SK-N-MC (cell line): ENCODE measurements at regions not wholly inside any gene's neighbourhood (a gene's known extent, or its start where the extent isn't known, plus 50 kb on each side); places are given as distances from the start of the nearest gene placed in this dataset.
"Not testable (repeated sequence)": the region's sequence is repeated elsewhere in the genome, so short reads cannot be mapped to it uniquely, and the experiment has no call there.

Experiments used
- EZH2 ChIP-seq: fragments of 200-600 bp; sonication (generic); IDR thresholded peaks from one replicate; pipeline ENCODE4 v1.6.1; 2017; ENCODE audit warnings: antibody characterized with exemption
- FOXP2 ChIP-seq: optimal IDR thresholded peaks from 2 replicates; pipeline ENCODE3; 2011; ENCODE audit warnings: mild to moderate bottlenecking, moderate library complexity; ENCODE audit not compliant: insufficient read depth; ENCODE audit errors: extremely low read length, control extremely low read depth
- POLR2AphosphoS5 ChIP-seq: IDR thresholded peaks from 2 replicates; pipeline ENCODE4 v1.6.1; 2012; ENCODE audit warnings: mild to moderate bottlenecking, low read depth, low read length, borderline replicate concordance

DNA sequence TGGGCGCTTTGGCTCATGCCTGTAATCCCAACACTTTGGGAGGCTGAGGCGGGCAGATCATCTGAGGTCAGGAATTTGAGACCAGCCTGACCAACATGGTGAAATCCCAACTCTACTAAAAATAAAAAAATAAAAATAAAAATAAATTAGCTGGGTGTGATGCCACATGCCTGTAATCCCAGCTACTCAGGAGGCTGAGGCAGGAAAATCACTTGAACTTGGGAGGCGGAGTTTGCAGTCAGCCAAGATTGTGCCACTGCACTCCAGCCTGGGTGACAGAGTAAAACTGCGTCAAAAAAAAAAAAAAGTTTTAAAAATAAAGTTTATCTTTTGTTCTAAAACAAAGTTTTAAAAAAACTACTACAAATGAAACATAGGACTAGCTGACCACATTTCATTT lies 69.8 kb upstream of the ERCC4 start:
- not testable (repeated sequence) for TF ChIP-seq EZH2, POLR2AphosphoS5, FOXP2
